ENCODE measurements at regions not wholly inside any gene's neighbourhood (a gene's known extent, or its start where the extent isn't known, plus 50 kb on each side); places are given as distances from the start of the nearest gene placed in this dataset.

GRCh38 chr21:28426545-28426944 lies 566.1 kb downstream of the LTN1 start:
- no peaks in the 10 kb centered on the region for H3K27me3 Mint-ChIP-seq (ENCODE audit: low read depth)
- DNase-seq (ENCODE audit: low read depth, low spot score), result no peak
- no peak for TF ChIP-seq CTCF (conservative IDR thresholded peaks at IDR 0.05)
- no peaks in the 10 kb centered on the region for H3K36me3 Mint-ChIP-seq (ENCODE audit: low read depth)
- no peak overlapping the region for H3K27ac Mint-ChIP-seq (ENCODE audit: unreplicated experiment)
- no peaks in the 10 kb centered on the region for H3K9me3 Mint-ChIP-seq
- H3K4me1 Mint-ChIP-seq, result no peaks in the 10 kb centered on the region
- no peak overlapping the region for H3K4me3 Mint-ChIP-seq

- no peaks in the 10 kb centered on the region for H3K9me3 Mint-ChIP-seq
- H3K4me1 Mint-ChIP-seq, result no peaks in the 10 kb centered on the region
- DNase-seq (ENCODE audit: low read depth, low spot score), result no peak
- TF ChIP-seq CTCF (conservative IDR thresholded peaks at IDR 0.05), result no peak
- H3K36me3 Mint-ChIP-seq (ENCODE audit: low read depth), result no peaks in the 10 kb centered on the region
- no peaks in the 10 kb centered on the region for H3K27me3 Mint-ChIP-seq (ENCODE audit: low read depth)
- no peak overlapping the region for H3K4me3 Mint-ChIP-seq
- H3K27ac Mint-ChIP-seq (ENCODE audit: unreplicated experiment), result no peak overlapping the region
Observed at GRCh38 chr21:28423521-28424190, 569.0 kb downstream of the LTN1 start.

- Mint-ChIP-seq H3K4me1 (no peaks in the 10 kb centered on the region), H3K9me3 (no peaks in the 10 kb centered on the region), H3K27ac (ENCODE audit: unreplicated experiment) (no peak overlapping the region), H3K27me3 (ENCODE audit: low read depth) (no peaks in the 10 kb centered on the region), H3K4me3 (no peak overlapping the region), H3K36me3 (ENCODE audit: low read depth) (no peaks in the 10 kb centered on the region)
- no peak for DNase-seq (ENCODE audit: low read depth, low spot score)
- TF ChIP-seq CTCF (conservative IDR thresholded peaks at IDR 0.05), result no peak
Observed at GRCh38 chr21:28421716-28422524, 570.8 kb downstream of the LTN1 start.

- Mint-ChIP-seq H3K4me1 (no peaks in the 10 kb centered on the region), H3K9me3 (no peaks in the 10 kb centered on the region), H3K27me3 (ENCODE audit: low read depth) (no peaks in the 10 kb centered on the region), H3K27ac (ENCODE audit: unreplicated experiment) (no peak overlapping the region), H3K36me3 (ENCODE audit: low read depth) (no peaks in the 10 kb centered on the region), H3K4me3 (no peak overlapping the region)
- no peak for TF ChIP-seq CTCF (conservative IDR thresholded peaks at IDR 0.05)
- no peak for DNase-seq (ENCODE audit: low read depth, low spot score)
Observed at GRCh38 chr21:28419811-28420210, 572.9 kb downstream of the LTN1 start.

GRCh38 chr21:28418726-28419514 lies 573.8 kb downstream of the LTN1 start:
- Mint-ChIP-seq H3K27me3 (ENCODE audit: low read depth) (no peaks in the 10 kb centered on the region), H3K9me3 (no peaks in the 10 kb centered on the region), H3K27ac (ENCODE audit: unreplicated experiment) (no peak overlapping the region), H3K4me1 (no peaks in the 10 kb centered on the region), H3K4me3 (no peak overlapping the region), H3K36me3 (ENCODE audit: low read depth) (no peaks in the 10 kb centered on the region)
- no peak for TF ChIP-seq CTCF (conservative IDR thresholded peaks at IDR 0.05)
- DNase-seq (ENCODE audit: low read depth, low spot score), result no peak

Data from neural crest cell (in vitro differentiated cells).